ENCODE measurements at regions not wholly inside any gene's neighbourhood (a gene's known extent, or its start where the extent isn't known, plus 50 kb on each side); places are given as distances from the start of the nearest gene placed in this dataset.

DNA sequence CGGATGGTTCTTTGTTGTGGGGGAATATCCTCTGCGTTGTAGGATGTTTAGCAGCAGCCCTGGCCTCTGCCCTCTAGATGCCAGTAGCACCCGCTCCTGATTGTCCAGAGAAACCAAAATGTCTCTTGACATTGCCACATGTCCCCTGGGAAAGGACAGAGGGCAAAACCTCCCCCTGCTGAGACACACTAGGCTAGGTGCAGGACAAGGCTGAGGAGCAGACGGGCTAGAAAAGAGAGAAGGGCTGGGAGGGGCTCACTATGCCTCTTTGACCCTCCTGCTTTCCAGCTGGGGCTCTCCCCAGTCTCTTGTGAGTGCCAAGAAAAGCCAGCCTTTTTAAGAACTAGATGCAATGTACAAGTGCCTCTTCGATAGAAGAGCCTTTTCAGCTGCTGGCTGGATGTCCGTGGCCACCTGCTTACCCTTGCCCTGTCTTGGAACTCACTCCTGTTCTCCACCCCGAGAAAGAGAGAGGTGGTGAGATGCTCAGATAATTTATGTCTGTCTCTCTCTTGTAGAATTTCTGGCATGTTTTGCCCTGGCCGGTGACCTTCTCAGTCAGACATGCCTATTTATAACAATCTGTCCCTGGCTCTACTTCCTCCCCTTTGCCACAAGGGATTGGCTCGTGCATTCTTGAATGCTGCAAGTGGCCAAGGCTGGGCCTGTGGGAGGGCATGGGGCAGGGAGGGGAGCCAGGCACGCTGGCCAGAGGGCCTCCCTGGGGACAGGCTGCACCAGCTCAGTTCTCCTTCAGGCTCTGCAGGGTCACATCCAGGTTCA is 142.6 kb downstream of the RPLP1 start:
- no peaks in the 10 kb centered on the region for H3K4me1 ChIP-seq (ENCODE audit: insufficient read depth, low read length)
- no peaks in the 10 kb centered on the region for H3K27me3 ChIP-seq (ENCODE audit: insufficient read depth, low read length, poor library complexity)
- H3K79me2 ChIP-seq (ENCODE audit: insufficient read depth, low read length): no peaks in the 10 kb centered on the region
- no peak overlapping the region for H2AFZ ChIP-seq (ENCODE audit: low read depth, low read length)
- no peak overlapping the region for H3K4me3 ChIP-seq (ENCODE audit: low read depth in 1 of 2, low read length in 2 of 2)
- no peaks in the 10 kb centered on the region for H4K20me1 ChIP-seq (ENCODE audit: insufficient read depth, low read length)
- H3K9me3 ChIP-seq (ENCODE audit: insufficient read depth, low read length, severe bottlenecking): no peaks in the 10 kb centered on the region
- DNase-seq (no peak), ATAC-seq (ENCODE audit: insufficient read depth, low read depth) (no peak)
- TF ChIP-seq EZH2 (IDR thresholded peaks at IDR 0.05; ENCODE audit: borderline replicate concordance, low read depth, low read length, severe bottlenecking): no peak
- TF ChIP-seq CTCF (IDR thresholded peaks at IDR 0.05; ENCODE audit: borderline replicate concordance, extremely low read depth, low read length, poor library complexity, severe bottlenecking): no peak
- no peaks in the 10 kb centered on the region for H3K36me3 ChIP-seq (ENCODE audit: insufficient read depth, low read length)
- H3K27ac ChIP-seq (ENCODE audit: low read length): no peak overlapping the region
- H3K9ac ChIP-seq (ENCODE audit: low read depth, low read length): no peak overlapping the region
- H3K4me2 ChIP-seq (ENCODE audit: insufficient read depth, low read length): no peak overlapping the region

- H2AFZ ChIP-seq (ENCODE audit: low read depth, low read length): no peak overlapping the region
- no peak for TF ChIP-seq CTCF (IDR thresholded peaks at IDR 0.05; ENCODE audit: borderline replicate concordance, extremely low read depth, low read length, poor library complexity, severe bottlenecking)
- TF ChIP-seq EZH2 (IDR thresholded peaks at IDR 0.05; ENCODE audit: borderline replicate concordance, low read depth, low read length, severe bottlenecking): no peak
- DNase-seq (no peak), ATAC-seq (ENCODE audit: insufficient read depth, low read depth) (no peak)
- no peaks in the 10 kb centered on the region for H3K36me3 ChIP-seq (ENCODE audit: insufficient read depth, low read length)
- H3K4me3 ChIP-seq (ENCODE audit: low read depth in 1 of 2, low read length in 2 of 2): no peak overlapping the region
- H3K9me3 ChIP-seq (ENCODE audit: insufficient read depth, low read length, severe bottlenecking): no peaks in the 10 kb centered on the region
- H4K20me1 ChIP-seq (ENCODE audit: insufficient read depth, low read length): no peaks in the 10 kb centered on the region
- no peaks in the 10 kb centered on the region for H3K27me3 ChIP-seq (ENCODE audit: insufficient read depth, low read length, poor library complexity)
- no peak overlapping the region for H3K27ac ChIP-seq (ENCODE audit: low read length)
- no peaks in the 10 kb centered on the region for H3K79me2 ChIP-seq (ENCODE audit: insufficient read depth, low read length)
- no peak overlapping the region for H3K9ac ChIP-seq (ENCODE audit: low read depth, low read length)
- no peak overlapping the region for H3K4me2 ChIP-seq (ENCODE audit: insufficient read depth, low read length)
- no peaks in the 10 kb centered on the region for H3K4me1 ChIP-seq (ENCODE audit: insufficient read depth, low read length)
Measured at GRCh38 chr15:69597061-69597592, 144.5 kb downstream of the RPLP1 start.

DNA sequence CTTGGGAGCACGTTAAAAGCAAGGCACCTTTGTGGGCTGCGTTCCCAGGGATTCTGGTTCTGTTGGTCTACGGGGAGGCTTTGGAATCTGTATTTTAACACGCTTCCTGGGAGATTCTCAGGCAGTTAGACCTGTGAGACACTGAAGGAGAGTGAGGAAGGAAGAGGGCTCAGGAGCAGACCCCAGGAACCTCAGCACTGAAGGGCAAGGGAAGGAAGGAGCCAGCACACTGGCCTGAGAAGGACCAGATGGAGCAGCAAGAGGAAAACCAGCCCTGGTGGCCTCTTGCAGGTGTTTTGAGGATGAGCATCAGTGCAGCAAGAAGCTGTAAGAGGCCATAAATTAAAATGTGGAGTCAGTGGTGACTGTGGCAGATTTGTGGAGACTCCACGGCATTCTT is 146.7 kb downstream of the RPLP1 start:
- Histone ChIP-seq H3K4me1 (ENCODE audit: insufficient read depth, low read length) (no peaks in the 10 kb centered on the region), H2AFZ (ENCODE audit: low read depth, low read length) (no peak overlapping the region), H3K27me3 (ENCODE audit: insufficient read depth, low read length, poor library complexity) (no peaks in the 10 kb centered on the region), H3K36me3 (ENCODE audit: insufficient read depth, low read length) (no peaks in the 10 kb centered on the region), H3K4me3 (ENCODE audit: low read depth in 1 of 2, low read length in 2 of 2) (no peak overlapping the region), H3K27ac (ENCODE audit: low read length) (no peak overlapping the region), H4K20me1 (ENCODE audit: insufficient read depth, low read length) (no peaks in the 10 kb centered on the region), H3K9me3 (ENCODE audit: insufficient read depth, low read length, severe bottlenecking) (no peaks in the 10 kb centered on the region), H3K79me2 (ENCODE audit: insufficient read depth, low read length) (no peaks in the 10 kb centered on the region), H3K9ac (ENCODE audit: low read depth, low read length) (no peak overlapping the region), H3K4me2 (ENCODE audit: insufficient read depth, low read length) (no peak overlapping the region)
- DNase-seq (no peak), ATAC-seq (ENCODE audit: insufficient read depth, low read depth) (no peak)
- no peak for TF ChIP-seq CTCF (IDR thresholded peaks at IDR 0.05; ENCODE audit: borderline replicate concordance, extremely low read depth, low read length, poor library complexity, severe bottlenecking)
- no peak for TF ChIP-seq EZH2 (IDR thresholded peaks at IDR 0.05; ENCODE audit: borderline replicate concordance, low read depth, low read length, severe bottlenecking)
